ENCODE measurements at regions not wholly inside any gene's neighbourhood (a gene's known extent, or its start where the extent isn't known, plus 50 kb on each side); places are given as distances from the start of the nearest gene placed in this dataset.

GRCh38 chr12:70068743-70069142 lies 174.5 kb upstream of the CNOT2 start:
- TF ChIP-seq CTCF (IDR thresholded peaks at IDR 0.05; ENCODE audit: low read length) (no peak), EZH2 (optimal IDR thresholded peaks at IDR 0.05; ENCODE audit: low read depth, low read length) (no peak)
